Esophagus squamous epithelium (tissue), 5 donors: ENCODE measurements at regions not wholly inside any gene's neighbourhood (a gene's known extent, or its start where the extent isn't known, plus 50 kb on each side); places are given as distances from the start of the nearest gene placed in this dataset.
A peak's percentile ranks its signal among the peaks of the same experiment; 100 is the strongest.

Experiments used
- DNase-seq: peaks from one replicate; lab custom pipeline; 2025; lab: John Stamatoyannopoulos, UW
- H3K27ac ChIP-seq, 4 donors: fragments of 200-600 bp; sonication (generic); one replicate each; pipeline ENCODE4 v1.5.1; 2016 to 2019; ENCODE audit warnings: mild to moderate bottlenecking in 1 of 4
- H3K27me3 ChIP-seq, 4 donors: fragments of 200-600 bp; sonication (generic); 1 replicate in 3 of 4; 2 replicates in 1 of 4; pipeline versions ENCODE4 v1.5.1 to v1.6.0; 2017 to 2021; ENCODE audit warnings: antibody characterized with exemption in 1 of 4
- H3K36me3 ChIP-seq, 3 donors: fragments of 200-600 bp; sonication (generic); one replicate each; pipeline ENCODE4 v1.5.1; 2016 to 2019
- H3K4me1 ChIP-seq, 3 donors: fragments of 200-600 bp; sonication (generic); one replicate each; pipeline ENCODE4 v1.5.1; 2017 to 2019
- H3K4me3 ChIP-seq, 4 donors: fragments of 200-600 bp; sonication (generic); 1 replicate in 3 of 4; 2 replicates in 1 of 4; pipeline ENCODE4 v1.5.1; 2016 to 2019; ENCODE audit warnings: mild to moderate bottlenecking in 2 of 4, moderate library complexity in 1 of 4
- H3K9me3 ChIP-seq, 3 donors: fragments of 200-600 bp; sonication (generic); one replicate each; pipeline ENCODE4 v1.5.1; 2016 to 2019
- POLR2A ChIP-seq, 4 donors: fragments of 450-650 bp; IDR thresholded peaks; one replicate each; pipeline ENCODE4 v1.6.1; 2017; ENCODE audit warnings: antibody characterized with exemption in 4 of 4, mild to moderate bottlenecking in 4 of 4, moderate library complexity in 3 of 4
- WGBS, 2 donors: methylation state at CpG; one replicate each; pipeline ENCODE4 v1.1.5; 2018; 5-methylcytosine and 5-hydroxymethylcytosine counted together
- intact Hi-C: fragments of 100-400 bp; cut with DNase I; formaldehyde crosslinking; loops from one replicate; pipeline ENCODE4 v1.15.0; 2022
- TF ChIP-seq, protein P1 (sequence below), 6 experiments: fragments of 450-650 bp in 4 of 6; fragments of 200-600 bp in 2 of 6; sonication (generic) in 2 of 6; IDR thresholded peaks; one replicate each; pipeline ENCODE4 v1.5.1; 2016 to 2019; ENCODE audit warnings: antibody characterized with exemption in 6 of 6, mild to moderate bottlenecking in 4 of 6, moderate library complexity in 4 of 6
- donor health status: DM: yes; HTN: yes; CAD: no.

DNA sequence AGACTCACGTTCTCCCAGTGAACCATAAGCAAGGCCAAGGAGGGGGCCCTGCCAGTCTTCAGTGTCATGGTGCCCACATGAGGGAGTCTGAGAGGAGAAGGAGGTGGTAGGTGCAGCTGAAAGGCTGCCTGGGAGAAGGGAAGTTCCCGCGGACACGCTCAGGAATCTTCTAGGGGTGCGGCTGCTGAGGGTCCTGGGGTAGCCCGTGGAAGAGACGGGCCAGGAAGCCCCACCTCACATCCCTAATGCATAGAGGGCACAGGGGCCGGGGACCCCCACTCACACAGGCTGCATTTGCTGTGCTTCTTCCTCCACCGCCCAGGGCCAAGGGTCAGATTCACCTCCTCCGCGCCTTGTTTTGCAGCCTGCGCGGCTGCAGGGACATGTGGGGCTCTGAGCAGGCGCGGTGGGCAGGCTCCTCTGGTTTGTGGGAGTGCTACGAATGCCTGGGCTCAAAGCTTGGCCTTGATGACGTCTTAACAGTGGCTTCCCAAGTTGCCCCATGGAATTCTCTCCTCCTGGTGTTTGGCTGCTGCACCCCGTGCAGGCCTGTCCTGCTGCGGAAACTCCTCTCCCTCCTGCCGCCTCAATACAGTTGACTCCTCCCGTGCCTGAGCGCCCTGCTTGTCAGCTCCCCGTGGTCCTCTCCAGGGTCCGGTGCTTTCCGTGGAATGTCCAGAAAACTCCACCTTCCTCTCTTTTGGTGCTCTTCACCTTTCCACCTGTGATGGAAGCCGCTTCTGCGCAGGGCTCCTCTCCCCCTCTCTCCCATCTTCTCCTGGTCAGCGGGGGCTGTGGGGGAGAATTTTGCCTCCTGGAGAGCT is 95.7 kb downstream of the VAPA start:
- Histone ChIP-seq H3K27ac (peak overlapping the region; percentile 5 to 84 (median 80)), H3K9me3 (no peaks in the 10 kb centered on the region), H3K36me3 (no peaks in the 10 kb centered on the region), H3K4me1 (peaks cover 4 to 22% (median 14%) of the 10 kb centered on the region in 3 donors), H3K4me3 (no peak overlapping the region), H3K27me3 (no peaks in the 10 kb centered on the region)
- intact Hi-C loops: no loop called here
- DNase-seq: no peak
- TF ChIP-seq, protein P1, sequence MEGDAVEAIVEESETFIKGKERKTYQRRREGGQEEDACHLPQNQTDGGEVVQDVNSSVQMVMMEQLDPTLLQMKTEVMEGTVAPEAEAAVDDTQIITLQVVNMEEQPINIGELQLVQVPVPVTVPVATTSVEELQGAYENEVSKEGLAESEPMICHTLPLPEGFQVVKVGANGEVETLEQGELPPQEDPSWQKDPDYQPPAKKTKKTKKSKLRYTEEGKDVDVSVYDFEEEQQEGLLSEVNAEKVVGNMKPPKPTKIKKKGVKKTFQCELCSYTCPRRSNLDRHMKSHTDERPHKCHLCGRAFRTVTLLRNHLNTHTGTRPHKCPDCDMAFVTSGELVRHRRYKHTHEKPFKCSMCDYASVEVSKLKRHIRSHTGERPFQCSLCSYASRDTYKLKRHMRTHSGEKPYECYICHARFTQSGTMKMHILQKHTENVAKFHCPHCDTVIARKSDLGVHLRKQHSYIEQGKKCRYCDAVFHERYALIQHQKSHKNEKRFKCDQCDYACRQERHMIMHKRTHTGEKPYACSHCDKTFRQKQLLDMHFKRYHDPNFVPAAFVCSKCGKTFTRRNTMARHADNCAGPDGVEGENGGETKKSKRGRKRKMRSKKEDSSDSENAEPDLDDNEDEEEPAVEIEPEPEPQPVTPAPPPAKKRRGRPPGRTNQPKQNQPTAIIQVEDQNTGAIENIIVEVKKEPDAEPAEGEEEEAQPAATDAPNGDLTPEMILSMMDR (IDR thresholded peaks at IDR 0.05): no peak
- TF ChIP-seq POLR2A (IDR thresholded peaks at IDR 0.05): no peak
- WGBS, 2 donors: 91 to 93% methylated on average over 13 to 20 of the region's 28 CpGs

DNA sequence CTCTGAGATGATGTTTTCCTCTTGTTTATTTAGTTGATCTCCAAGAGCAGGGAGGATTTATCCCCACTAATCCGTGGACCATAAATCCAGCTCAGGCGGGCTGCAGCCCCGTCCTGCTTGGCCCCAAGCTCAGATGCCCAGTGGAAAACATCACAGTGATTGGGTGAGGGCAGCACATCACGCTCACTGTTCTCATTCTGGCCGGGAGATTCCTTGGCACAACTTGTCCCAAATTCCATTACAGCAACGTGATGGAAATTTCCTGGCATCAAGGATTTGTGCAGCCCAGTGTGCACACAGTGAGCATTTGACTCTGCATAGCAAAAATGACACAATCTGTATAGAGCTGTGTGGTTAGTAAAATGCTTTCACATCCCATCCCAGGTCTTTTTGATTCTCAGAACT is 96.8 kb downstream of the VAPA start:
- Histone ChIP-seq H3K4me1 (peaks cover 4 to 30% (median 18%) of the 10 kb centered on the region in 3 donors), H3K27me3 (no peaks in the 10 kb centered on the region), H3K27ac (peak overlapping the region; percentile 61 to 84 (median 80)), H3K36me3 (no peaks in the 10 kb centered on the region), H3K9me3 (no peaks in the 10 kb centered on the region), H3K4me3 (no peak overlapping the region)
- DNase-seq: no peak
- TF ChIP-seq, protein P1 (IDR thresholded peaks at IDR 0.05): no peak
- no peak for TF ChIP-seq POLR2A (IDR thresholded peaks at IDR 0.05)
- intact Hi-C loops: no loop called here
- WGBS, 2 donors: 15 to 23% methylated on average over 5 to 6 of the region's 6 CpGs

DNA sequence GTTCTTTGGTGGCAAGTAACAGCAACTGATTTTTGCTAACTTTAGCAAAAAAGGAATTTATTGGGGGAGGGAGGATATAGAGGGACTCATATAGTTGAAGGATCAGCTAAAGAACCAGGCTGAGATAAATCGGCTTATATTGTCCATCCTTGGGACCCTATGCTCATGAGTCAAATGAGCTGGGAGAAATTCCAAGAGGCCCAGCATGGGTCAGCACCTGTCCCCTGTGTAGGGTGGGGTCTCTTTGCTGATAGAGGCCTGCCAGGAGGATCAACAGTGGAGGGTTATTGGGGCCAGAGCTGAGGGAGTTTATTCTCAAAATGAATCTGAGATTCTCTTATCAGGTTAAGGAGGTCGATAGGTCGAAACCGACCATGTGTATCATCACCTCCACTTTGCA is 97.2 kb downstream of the VAPA start:
- Histone ChIP-seq H3K4me3 (no peak overlapping the region), H3K36me3 (no peaks in the 10 kb centered on the region), H3K9me3 (no peaks in the 10 kb centered on the region), H3K4me1 (peaks cover 4 to 35% (median 23%) of the 10 kb centered on the region in 3 donors), H3K27me3 (no peaks in the 10 kb centered on the region), H3K27ac (peak overlapping the region; percentile 61 to 84 (median 77))
- no peak for TF ChIP-seq POLR2A (IDR thresholded peaks at IDR 0.05)
- TF ChIP-seq, protein P1 (IDR thresholded peaks at IDR 0.05): no peak
- intact Hi-C loops: no loop called here
- DNase-seq: no peak
- WGBS, 2 donors: 87 to 93% methylated on average over 4 of the region's 4 CpGs

DNA sequence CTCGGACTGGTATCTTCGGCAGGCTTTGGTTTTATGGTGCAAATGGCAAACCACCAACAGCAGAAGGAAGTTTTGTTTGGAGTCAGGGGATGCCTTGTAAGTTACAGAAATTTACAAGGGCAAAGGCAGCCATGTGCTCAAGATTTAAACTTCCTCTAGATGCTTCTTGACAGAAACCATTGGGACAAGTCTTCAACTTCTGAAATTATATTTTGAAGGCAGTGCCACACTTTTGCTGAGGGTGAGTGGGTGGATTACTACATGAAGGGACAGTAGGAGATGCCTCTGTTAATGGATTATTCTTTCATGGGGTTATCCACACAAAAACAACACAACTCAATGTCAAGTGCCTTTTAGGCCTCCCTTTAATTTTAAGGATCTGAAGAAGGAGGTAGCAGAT is 97.9 kb downstream of the VAPA start:
- Histone ChIP-seq H3K27me3 (no peaks in the 10 kb centered on the region), H3K27ac (peak overlapping the region in 3 of 4 donors; percentile 71 to 84 (median 83)), H3K9me3 (no peaks in the 10 kb centered on the region), H3K4me3 (no peak overlapping the region), H3K36me3 (no peaks in the 10 kb centered on the region), H3K4me1 (peaks cover 4 to 42% (median 29%) of the 10 kb centered on the region in 3 donors)
- DNase-seq: no peak
- TF ChIP-seq, protein P1 (IDR thresholded peaks at IDR 0.05): no peak
- TF ChIP-seq POLR2A (IDR thresholded peaks at IDR 0.05): no peak
- WGBS, 2 donors: 84 to 100% methylated on average over 2 of the region's 2 CpGs
- intact Hi-C loops: no loop called here

DNA sequence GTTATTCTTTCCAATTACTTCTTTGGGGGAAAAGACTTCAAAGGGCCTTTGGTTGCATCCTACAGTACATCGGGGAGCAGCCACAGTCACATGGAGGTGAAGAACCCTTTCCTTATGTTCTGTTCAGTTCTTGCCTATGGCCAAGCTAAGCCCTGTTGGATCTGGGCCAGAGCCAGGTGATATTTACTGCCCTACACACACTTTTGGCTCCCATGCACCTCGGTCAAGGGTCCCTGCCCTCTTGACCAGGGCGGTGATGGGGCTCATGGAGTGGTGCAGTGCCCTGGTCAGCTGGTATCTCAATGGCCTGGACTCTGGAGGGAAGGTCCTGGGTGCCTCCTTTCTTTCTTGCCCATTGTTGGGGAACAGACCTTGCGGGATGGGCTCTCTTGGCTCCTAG is 98.7 kb downstream of the VAPA start:
- peaks cover 4 to 43% (median 29%) of the 10 kb centered on the region in 3 donors for H3K4me1 ChIP-seq
- peak overlapping the region in 1 of 4 donors; percentile 71 for H3K27ac ChIP-seq
- no peak for DNase-seq
- H3K27me3 ChIP-seq: no peaks in the 10 kb centered on the region
- intact Hi-C loops: no loop called here
- WGBS, 2 donors: 86 to 93% methylated on average over 2 to 4 of the region's 4 CpGs
- H3K4me3 ChIP-seq: no peak overlapping the region
- H3K9me3 ChIP-seq: no peaks in the 10 kb centered on the region
- TF ChIP-seq POLR2A (IDR thresholded peaks at IDR 0.05): no peak
- TF ChIP-seq, protein P1 (IDR thresholded peaks at IDR 0.05): no peak
- no peaks in the 10 kb centered on the region for H3K36me3 ChIP-seq
